ENCODE measurements at regions not wholly inside any gene's neighbourhood (a gene's known extent, or its start where the extent isn't known, plus 50 kb on each side); places are given as distances from the start of the nearest gene placed in this dataset.
"Not testable (repeated sequence)": the region's sequence is repeated elsewhere in the genome, so short reads cannot be mapped to it uniquely, and the experiment has no call there.

DNA sequence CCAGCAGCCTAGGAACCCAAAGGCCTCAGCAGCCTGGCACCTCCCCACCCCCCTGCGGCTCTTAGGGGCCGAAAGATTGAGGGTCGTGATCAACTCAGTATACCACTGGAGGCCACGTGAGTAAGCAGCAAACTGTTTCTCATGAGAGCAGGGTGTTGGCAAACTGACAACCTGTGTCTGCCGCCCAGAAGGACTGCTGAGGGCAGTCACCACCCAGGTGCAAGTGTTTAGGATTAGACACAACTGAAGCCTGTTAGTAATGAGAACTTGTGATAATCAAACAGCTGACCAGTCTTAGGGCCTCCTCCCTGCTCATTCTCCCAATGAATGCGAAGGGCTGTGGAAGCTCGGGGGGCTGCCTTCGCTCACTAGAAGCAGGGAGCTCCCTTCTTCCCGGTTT lies 128.8 kb downstream of the ARRDC4 start:
- H3K36me3 ChIP-seq (ENCODE audit: insufficient read depth, low read depth, low read length); H3K9me3 ChIP-seq (ENCODE audit: insufficient read depth, low read depth, low read length); H3K27me3 ChIP-seq (ENCODE audit: insufficient read depth, low read length); H3K9ac ChIP-seq (ENCODE audit: low read depth, low read length); H3K4me3 ChIP-seq (ENCODE audit: low read length); H3K27ac ChIP-seq (ENCODE audit: low read length); H3K4me1 ChIP-seq (ENCODE audit: insufficient read depth, low read length): not testable (repeated sequence)

DNA sequence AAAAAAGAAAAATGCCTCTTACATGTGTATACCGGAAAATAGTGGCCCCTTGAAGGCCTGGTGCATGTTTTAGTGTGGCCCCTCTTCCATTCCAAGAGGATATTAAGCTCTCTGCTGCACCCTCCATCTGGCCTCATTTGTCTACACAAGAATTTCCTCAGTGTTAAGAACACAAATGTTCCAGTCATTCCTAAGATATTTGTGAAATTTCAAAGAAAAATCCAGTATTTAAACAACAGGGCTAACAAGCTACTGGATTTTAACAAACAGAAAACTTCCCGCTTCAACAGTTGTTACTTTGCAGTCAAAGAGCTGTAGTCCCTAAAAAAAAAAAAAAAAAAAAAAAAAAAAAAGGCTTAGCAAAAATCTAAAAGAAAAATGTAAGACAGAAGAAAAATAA lies 137.5 kb downstream of the ARRDC4 start:
- H3K4me3 ChIP-seq (ENCODE audit: low read length); H3K4me1 ChIP-seq (ENCODE audit: insufficient read depth, low read length); H3K9me3 ChIP-seq (ENCODE audit: insufficient read depth, low read depth, low read length); H3K27ac ChIP-seq (ENCODE audit: low read length); H3K27me3 ChIP-seq (ENCODE audit: insufficient read depth, low read length); H3K9ac ChIP-seq (ENCODE audit: low read depth, low read length); H3K36me3 ChIP-seq (ENCODE audit: insufficient read depth, low read depth, low read length): not testable (repeated sequence)

DNA sequence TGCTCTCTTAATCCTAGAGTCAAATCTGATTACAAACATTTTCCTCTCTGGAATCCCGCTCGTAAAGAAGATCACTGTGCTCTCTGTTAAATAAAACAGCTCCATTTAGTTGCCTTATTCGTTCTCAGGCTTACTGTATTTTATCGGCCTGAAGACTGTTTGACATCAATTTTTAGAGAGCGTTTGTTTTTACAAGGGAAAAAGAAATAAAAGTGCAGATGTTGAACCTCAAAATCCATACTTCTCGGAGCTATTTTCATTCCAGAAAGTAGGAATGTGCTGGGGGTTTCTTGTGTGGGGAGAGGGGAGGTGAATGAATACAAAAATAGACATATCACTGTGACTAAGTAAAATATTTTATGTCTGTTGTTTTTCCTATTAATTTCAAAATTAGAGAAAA lies 140.1 kb downstream of the ARRDC4 start:
- H3K36me3 ChIP-seq (ENCODE audit: insufficient read depth, low read depth, low read length): not testable (repeated sequence)

DNA sequence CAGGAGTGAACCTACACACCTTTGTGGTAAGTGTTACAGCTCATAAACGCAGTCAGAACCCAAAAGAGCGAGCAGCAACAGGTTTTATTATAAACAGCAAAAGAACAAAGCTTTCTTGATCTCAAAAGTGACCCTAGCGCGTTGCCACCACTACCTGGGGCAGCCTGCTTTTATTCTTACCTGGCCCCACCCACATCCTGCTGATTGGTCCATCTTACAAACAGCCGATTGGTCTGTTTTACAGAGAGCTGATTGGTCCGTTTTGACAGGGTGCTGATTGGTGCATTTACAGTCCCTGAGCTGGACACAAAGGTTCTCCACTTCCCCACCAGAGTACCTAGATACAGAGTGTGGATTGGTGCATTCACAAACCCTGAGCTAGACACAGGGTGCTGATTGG lies 143.1 kb downstream of the ARRDC4 start:
- no peak overlapping the region for H3K27ac ChIP-seq (ENCODE audit: low read length)
- no peaks in the 10 kb centered on the region for H3K36me3 ChIP-seq (ENCODE audit: insufficient read depth, low read depth, low read length)
- no peaks in the 10 kb centered on the region for H3K27me3 ChIP-seq (ENCODE audit: insufficient read depth, low read length)
- no peaks in the 10 kb centered on the region for H3K4me1 ChIP-seq (ENCODE audit: insufficient read depth, low read length)
- H3K4me3 ChIP-seq (ENCODE audit: low read length): no peak overlapping the region
- H3K9me3 ChIP-seq (ENCODE audit: insufficient read depth, low read depth, low read length): no peaks in the 10 kb centered on the region
- no peak overlapping the region for H3K9ac ChIP-seq (ENCODE audit: low read depth, low read length)

More for the DNA sequence above, 140.1 kb downstream of the ARRDC4 start:
- H3K9me3 ChIP-seq (ENCODE audit: insufficient read depth, low read depth, low read length); H3K27ac ChIP-seq (ENCODE audit: low read length); H3K27me3 ChIP-seq (ENCODE audit: insufficient read depth, low read length); H3K9ac ChIP-seq (ENCODE audit: low read depth, low read length); H3K4me3 ChIP-seq (ENCODE audit: low read length); H3K4me1 ChIP-seq (ENCODE audit: insufficient read depth, low read length): not testable (repeated sequence)

DNA sequence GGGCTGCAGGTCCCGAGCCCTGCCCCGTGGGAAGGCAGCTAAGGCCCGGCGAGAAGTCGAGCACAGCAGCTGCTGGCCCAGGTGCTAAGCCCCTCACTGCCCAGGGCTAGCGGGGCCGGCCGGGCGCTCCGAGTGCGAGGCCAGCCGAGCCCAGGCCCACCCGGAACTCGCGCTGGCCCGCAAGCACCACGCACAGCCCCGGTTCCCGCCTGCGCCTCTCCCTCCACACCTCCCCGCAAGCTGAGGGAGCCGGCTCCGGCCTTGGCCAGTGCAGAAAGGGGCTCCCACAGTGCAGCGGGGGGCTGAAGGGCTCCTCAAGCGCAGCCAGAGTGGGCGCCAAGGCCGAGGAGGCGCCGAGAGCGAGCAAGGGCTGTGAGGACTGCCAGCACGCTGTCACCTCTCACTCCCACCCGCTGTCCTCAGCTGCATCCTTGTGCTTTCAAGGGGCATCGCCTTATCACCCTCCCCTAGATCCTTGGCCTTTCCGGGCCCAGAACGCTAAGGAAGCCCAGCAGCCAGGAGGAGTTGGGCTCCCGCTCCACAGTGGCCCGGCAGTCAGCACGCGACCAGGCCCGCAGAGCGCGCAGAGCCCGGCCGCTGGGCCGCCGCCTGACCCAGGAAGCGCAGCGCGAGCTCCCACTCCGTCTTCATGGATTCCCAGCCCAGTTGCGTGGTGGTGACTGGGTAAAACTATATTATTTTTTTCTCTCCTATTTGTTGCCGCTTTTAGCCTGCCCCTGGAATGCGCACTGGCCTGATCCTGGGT lies 144.1 kb downstream of the ARRDC4 start:
- not testable (repeated sequence) for H3K9me3 ChIP-seq (ENCODE audit: insufficient read depth, low read depth, low read length); H3K4me3 ChIP-seq (ENCODE audit: low read length); H3K27me3 ChIP-seq (ENCODE audit: insufficient read depth, low read length); H3K9ac ChIP-seq (ENCODE audit: low read depth, low read length); H3K27ac ChIP-seq (ENCODE audit: low read length); H3K36me3 ChIP-seq (ENCODE audit: insufficient read depth, low read depth, low read length); H3K4me1 ChIP-seq (ENCODE audit: insufficient read depth, low read length)

DNA sequence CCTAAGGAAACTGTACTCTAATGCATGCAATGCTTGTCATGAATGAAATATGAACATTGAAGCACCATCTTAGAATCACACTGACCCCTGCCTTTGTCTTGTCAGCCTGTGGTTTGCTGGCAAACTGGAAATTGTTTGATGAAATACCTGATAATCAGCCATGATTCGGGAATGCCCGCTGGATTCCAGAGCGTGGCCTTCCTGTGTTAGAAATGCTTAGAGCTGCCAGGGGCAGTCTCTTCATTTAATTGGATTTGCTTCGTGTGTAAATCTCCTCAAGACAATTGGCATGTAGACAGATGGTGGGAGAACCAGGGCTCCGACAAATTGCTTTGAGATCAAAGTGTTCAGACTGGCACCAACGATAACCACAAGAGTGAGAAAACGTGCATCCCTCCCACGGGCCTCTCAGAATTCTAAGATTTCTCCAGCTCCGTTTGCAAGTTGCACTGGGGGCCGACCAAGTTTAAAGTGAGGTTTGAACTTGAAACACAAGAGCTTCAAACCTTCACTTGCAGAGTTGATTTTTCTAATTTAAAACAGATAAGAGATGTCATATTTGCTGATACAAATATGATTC lies 146.2 kb downstream of the ARRDC4 start:
- not testable (repeated sequence) for H3K27ac ChIP-seq (ENCODE audit: low read length); H3K9ac ChIP-seq (ENCODE audit: low read depth, low read length); H3K36me3 ChIP-seq (ENCODE audit: insufficient read depth, low read depth, low read length); H3K27me3 ChIP-seq (ENCODE audit: insufficient read depth, low read length); H3K9me3 ChIP-seq (ENCODE audit: insufficient read depth, low read depth, low read length); H3K4me3 ChIP-seq (ENCODE audit: low read length); H3K4me1 ChIP-seq (ENCODE audit: insufficient read depth, low read length)

DNA sequence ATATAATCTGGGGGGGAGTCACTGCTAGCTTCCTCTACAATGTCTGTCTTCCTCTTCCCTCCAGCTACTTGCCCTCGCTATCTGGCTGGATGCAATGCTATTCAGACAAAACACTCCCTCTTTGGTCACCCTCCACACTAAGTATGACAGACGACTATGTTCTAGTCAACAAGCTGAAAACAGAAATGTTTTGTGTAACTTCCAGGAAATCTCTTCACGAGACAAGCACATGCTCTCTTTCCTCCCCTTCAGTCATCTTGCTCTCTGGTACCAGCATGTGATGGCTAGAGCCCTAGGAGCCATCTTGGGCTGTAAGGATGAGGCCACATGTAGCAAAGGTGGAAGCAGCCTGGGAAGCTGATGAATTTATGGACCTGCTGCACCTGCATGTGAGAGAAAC lies 151.3 kb downstream of the ARRDC4 start:
- Histone ChIP-seq H3K27me3 (ENCODE audit: insufficient read depth, low read length) (no peaks in the 10 kb centered on the region), H3K4me3 (ENCODE audit: low read length) (no peak overlapping the region), H3K27ac (ENCODE audit: low read length) (no peak overlapping the region), H3K9ac (ENCODE audit: low read depth, low read length) (no peak overlapping the region), H3K4me1 (ENCODE audit: insufficient read depth, low read length) (no peaks in the 10 kb centered on the region), H3K36me3 (ENCODE audit: insufficient read depth, low read depth, low read length) (no peaks in the 10 kb centered on the region), H3K9me3 (ENCODE audit: insufficient read depth, low read depth, low read length) (no peaks in the 10 kb centered on the region)

DNA sequence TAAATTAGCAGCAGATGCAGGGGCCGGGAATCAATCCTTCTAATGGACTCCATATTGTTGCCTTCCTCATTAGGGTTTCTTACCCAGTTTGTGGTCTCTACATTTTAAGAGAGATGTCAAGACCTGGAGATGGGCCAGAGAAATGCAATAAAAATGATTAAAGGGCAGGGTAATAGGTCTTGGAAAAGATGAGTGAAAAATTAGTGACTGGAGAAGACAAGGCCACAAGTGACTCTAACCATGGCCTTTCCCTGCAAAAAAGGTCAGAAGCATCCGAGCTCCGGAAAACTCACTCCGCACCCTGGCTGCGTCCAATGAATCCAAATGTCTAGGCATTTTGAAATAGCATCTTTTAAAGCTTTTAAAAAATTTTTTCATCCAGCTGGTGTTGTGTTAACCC lies 152.8 kb downstream of the ARRDC4 start:
- Histone ChIP-seq H3K9me3 (ENCODE audit: insufficient read depth, low read depth, low read length) (no peaks in the 10 kb centered on the region), H3K4me1 (ENCODE audit: insufficient read depth, low read length) (no peaks in the 10 kb centered on the region), H3K4me3 (ENCODE audit: low read length) (no peak overlapping the region), H3K9ac (ENCODE audit: low read depth, low read length) (no peak overlapping the region), H3K27me3 (ENCODE audit: insufficient read depth, low read length) (no peaks in the 10 kb centered on the region), H3K36me3 (ENCODE audit: insufficient read depth, low read depth, low read length) (no peaks in the 10 kb centered on the region), H3K27ac (ENCODE audit: low read length) (no peak overlapping the region)

DNA sequence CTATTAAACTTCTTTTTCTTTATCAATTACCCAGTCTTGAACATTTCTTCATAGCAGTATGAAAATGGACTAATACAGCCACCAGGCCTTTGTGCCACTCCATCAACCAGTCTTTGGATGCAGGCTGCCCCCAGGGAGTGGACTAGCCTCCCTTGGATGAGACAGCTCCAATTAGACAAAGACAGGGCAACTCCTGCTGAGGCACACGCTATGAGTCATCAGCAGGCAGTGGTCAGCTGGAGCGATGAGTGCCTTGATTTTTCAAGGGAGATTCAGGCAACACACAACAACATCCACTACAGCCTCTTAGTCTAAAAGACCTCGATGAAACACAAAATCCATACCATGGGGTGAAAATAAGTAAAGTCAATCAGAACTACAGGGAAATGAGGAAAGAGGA lies 160.1 kb downstream of the ARRDC4 start:
- H3K4me1 ChIP-seq (ENCODE audit: insufficient read depth, low read length): no peaks in the 10 kb centered on the region
- no peak overlapping the region for H3K27ac ChIP-seq (ENCODE audit: low read length)
- no peaks in the 10 kb centered on the region for H3K36me3 ChIP-seq (ENCODE audit: insufficient read depth, low read depth, low read length)

DNA sequence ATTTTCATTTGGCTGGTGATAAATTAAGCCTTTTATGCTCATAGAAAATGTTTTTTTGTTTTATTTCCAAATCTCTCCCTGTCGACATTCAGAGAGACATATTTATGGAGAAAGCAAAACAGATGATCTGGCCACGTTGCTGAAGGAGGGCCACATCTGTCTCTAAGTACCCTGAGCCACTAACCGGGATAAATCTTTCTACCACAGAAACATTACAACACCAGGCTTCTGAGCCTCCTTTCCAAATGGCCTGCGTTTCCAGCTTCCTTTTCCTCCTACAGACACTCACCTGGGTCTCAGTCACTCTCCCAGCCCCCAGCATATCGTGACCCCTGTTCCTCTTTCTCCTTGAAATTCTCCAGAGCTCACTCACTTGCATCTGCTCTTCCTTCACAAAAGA lies 161.0 kb downstream of the ARRDC4 start:
- Histone ChIP-seq H3K4me3 (ENCODE audit: low read length) (no peak overlapping the region), H3K36me3 (ENCODE audit: insufficient read depth, low read depth, low read length) (no peaks in the 10 kb centered on the region), H3K9ac (ENCODE audit: low read depth, low read length) (no peak overlapping the region), H3K27ac (ENCODE audit: low read length) (no peak overlapping the region), H3K9me3 (ENCODE audit: insufficient read depth, low read depth, low read length) (no peaks in the 10 kb centered on the region), H3K27me3 (ENCODE audit: insufficient read depth, low read length) (no peaks in the 10 kb centered on the region), H3K4me1 (ENCODE audit: insufficient read depth, low read length) (no peaks in the 10 kb centered on the region)

More for the DNA sequence above, 160.1 kb downstream of the ARRDC4 start:
- H3K9ac ChIP-seq (ENCODE audit: low read depth, low read length): no peak overlapping the region
- H3K9me3 ChIP-seq (ENCODE audit: insufficient read depth, low read depth, low read length): no peaks in the 10 kb centered on the region
- H3K4me3 ChIP-seq (ENCODE audit: low read length): no peak overlapping the region
- H3K27me3 ChIP-seq (ENCODE audit: insufficient read depth, low read length): no peaks in the 10 kb centered on the region

DNA sequence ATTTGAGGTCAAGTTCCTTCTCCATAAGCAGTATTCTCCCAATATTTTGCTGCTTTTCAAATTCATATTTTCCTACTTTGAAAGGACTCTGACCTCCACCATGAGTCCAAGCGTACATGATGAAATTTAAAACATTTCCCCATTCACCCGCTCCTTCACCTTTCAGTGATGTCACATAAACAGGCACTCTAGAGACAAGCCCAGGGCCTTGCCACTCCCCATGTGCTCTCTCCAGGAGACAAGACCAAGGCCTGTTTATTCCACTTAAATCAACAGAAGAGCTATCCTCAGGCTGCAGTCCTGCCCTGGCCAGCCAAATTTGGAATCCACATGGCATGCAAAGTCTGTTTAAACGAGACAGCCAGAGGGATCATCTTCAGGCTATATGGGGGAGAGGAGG lies 161.5 kb downstream of the ARRDC4 start:
- no peak overlapping the region for H3K27ac ChIP-seq (ENCODE audit: low read length)
- no peaks in the 10 kb centered on the region for H3K27me3 ChIP-seq (ENCODE audit: insufficient read depth, low read length)
- no peaks in the 10 kb centered on the region for H3K9me3 ChIP-seq (ENCODE audit: insufficient read depth, low read depth, low read length)
- no peaks in the 10 kb centered on the region for H3K4me1 ChIP-seq (ENCODE audit: insufficient read depth, low read length)
- no peaks in the 10 kb centered on the region for H3K36me3 ChIP-seq (ENCODE audit: insufficient read depth, low read depth, low read length)
- no peak overlapping the region for H3K9ac ChIP-seq (ENCODE audit: low read depth, low read length)
- no peak overlapping the region for H3K4me3 ChIP-seq (ENCODE audit: low read length)

DNA sequence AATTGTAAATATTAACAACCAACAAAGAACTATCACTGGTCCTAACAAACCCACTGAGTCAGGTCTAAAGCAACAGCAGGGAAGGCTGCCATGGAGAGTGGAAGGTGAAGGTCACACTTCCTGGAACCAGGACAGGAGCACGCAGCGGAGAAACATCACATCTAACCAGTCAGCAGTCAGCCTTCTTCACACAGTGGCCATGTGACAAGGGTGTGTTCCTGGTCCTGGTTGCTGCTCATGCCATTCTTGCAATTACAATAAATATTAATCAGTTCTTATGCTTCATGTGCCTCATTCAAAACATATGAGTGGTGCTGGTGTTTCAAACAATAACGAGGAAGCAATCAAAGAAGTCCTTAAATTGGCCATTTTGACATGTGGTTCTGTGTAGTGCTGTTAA lies 162.8 kb downstream of the ARRDC4 start:
- H3K27ac ChIP-seq (ENCODE audit: low read length): no peak overlapping the region
- no peaks in the 10 kb centered on the region for H3K9me3 ChIP-seq (ENCODE audit: insufficient read depth, low read depth, low read length)
- H3K9ac ChIP-seq (ENCODE audit: low read depth, low read length): no peak overlapping the region
- no peaks in the 10 kb centered on the region for H3K27me3 ChIP-seq (ENCODE audit: insufficient read depth, low read length)
- H3K36me3 ChIP-seq (ENCODE audit: insufficient read depth, low read depth, low read length): no peaks in the 10 kb centered on the region
- no peak overlapping the region for H3K4me3 ChIP-seq (ENCODE audit: low read length)
- peaks cover 4% of the 10 kb centered on the region; the same call in 1 of the 2 replicates for H3K4me1 ChIP-seq (ENCODE audit: insufficient read depth, low read length)
